ENCODE measurements at regions not wholly inside any gene's neighbourhood (a gene's known extent, or its start where the extent isn't known, plus 50 kb on each side); places are given as distances from the start of the nearest gene placed in this dataset.

- H3K36me3 ChIP-seq (ENCODE audit: insufficient read depth, insufficient read length, low read length): no peaks in the 10 kb centered on the region
These were observed 159.8 kb upstream of the ZRANB2 start for GRCh38 chr1:71240656-71241055.

GRCh38 chr1:71236503-71236902 lies 155.7 kb upstream of the ZRANB2 start:
- Histone ChIP-seq H3K9me3 (ENCODE audit: insufficient read depth, low read length) (no peaks in the 10 kb centered on the region), H3K27me3 (ENCODE audit: insufficient read depth, insufficient read length) (no peaks in the 10 kb centered on the region), H3K4me1 (ENCODE audit: insufficient read depth, insufficient read length) (no peaks in the 10 kb centered on the region), H3K36me3 (ENCODE audit: insufficient read depth, insufficient read length, low read length) (no peaks in the 10 kb centered on the region), H3K4me3 (ENCODE audit: insufficient read length, low read depth) (no peak overlapping the region), H3K9ac (ENCODE audit: insufficient read length, low read depth) (no peak overlapping the region)
- TF ChIP-seq SUZ12 (IDR thresholded peaks at IDR 0.05; ENCODE audit: extremely low read depth, insufficient read depth, insufficient read length) (no peak), YY1 (IDR thresholded peaks at IDR 0.05; ENCODE audit: insufficient read depth, insufficient read length) (no peak), ZNF274 (IDR thresholded peaks at IDR 0.05; ENCODE audit: low read depth, low read length) (no peak)
- no peak for DNase-seq (ENCODE audit: low read depth, low spot score)

More at GRCh38 chr1:71240656-71241055, 159.8 kb upstream of the ZRANB2 start:
- no peak for TF ChIP-seq YY1 (IDR thresholded peaks at IDR 0.05; ENCODE audit: insufficient read depth, insufficient read length)
- TF ChIP-seq ZNF274 (IDR thresholded peaks at IDR 0.05; ENCODE audit: low read depth, low read length): no peak
- no peak for TF ChIP-seq SUZ12 (IDR thresholded peaks at IDR 0.05; ENCODE audit: extremely low read depth, insufficient read depth, insufficient read length)
- no peaks in the 10 kb centered on the region for H3K27me3 ChIP-seq (ENCODE audit: insufficient read depth, insufficient read length)
- no peaks in the 10 kb centered on the region for H3K9me3 ChIP-seq (ENCODE audit: insufficient read depth, low read length)
- H3K4me3 ChIP-seq (ENCODE audit: insufficient read length, low read depth): no peak overlapping the region
- DNase-seq (ENCODE audit: low read depth, low spot score): no peak
- H3K9ac ChIP-seq (ENCODE audit: insufficient read length, low read depth): no peak overlapping the region
- no peaks in the 10 kb centered on the region for H3K4me1 ChIP-seq (ENCODE audit: insufficient read depth, insufficient read length)

GRCh38 chr1:71233645-71234044 lies 152.8 kb upstream of the ZRANB2 start:
- TF ChIP-seq YY1 (IDR thresholded peaks at IDR 0.05; ENCODE audit: insufficient read depth, insufficient read length) (no peak), ZNF274 (IDR thresholded peaks at IDR 0.05; ENCODE audit: low read depth, low read length) (no peak), SUZ12 (IDR thresholded peaks at IDR 0.05; ENCODE audit: extremely low read depth, insufficient read depth, insufficient read length) (no peak)
- no peak overlapping the region for H3K4me3 ChIP-seq (ENCODE audit: insufficient read length, low read depth)

GRCh38 chr1:71232786-71233185 lies 152.0 kb upstream of the ZRANB2 start:
- no peak for DNase-seq (ENCODE audit: low read depth, low spot score)
- TF ChIP-seq SUZ12 (IDR thresholded peaks at IDR 0.05; ENCODE audit: extremely low read depth, insufficient read depth, insufficient read length): no peak
- TF ChIP-seq YY1 (IDR thresholded peaks at IDR 0.05; ENCODE audit: insufficient read depth, insufficient read length): no peak

More at GRCh38 chr1:71233645-71234044, 152.8 kb upstream of the ZRANB2 start:
- H3K9me3 ChIP-seq (ENCODE audit: insufficient read depth, low read length): no peaks in the 10 kb centered on the region
- H3K27me3 ChIP-seq (ENCODE audit: insufficient read depth, insufficient read length): no peaks in the 10 kb centered on the region
- peaks cover 3% of the 10 kb centered on the region for H3K4me1 ChIP-seq (ENCODE audit: insufficient read depth, insufficient read length)
- no peak overlapping the region for H3K9ac ChIP-seq (ENCODE audit: insufficient read length, low read depth)
- no peaks in the 10 kb centered on the region for H3K36me3 ChIP-seq (ENCODE audit: insufficient read depth, insufficient read length, low read length)
- DNase-seq (ENCODE audit: low read depth, low spot score): no peak

GRCh38 chr1:71232166-71232763 lies 151.4 kb upstream of the ZRANB2 start:
- H3K9ac ChIP-seq (ENCODE audit: insufficient read length, low read depth): no peak overlapping the region
- no peaks in the 10 kb centered on the region for H3K27me3 ChIP-seq (ENCODE audit: insufficient read depth, insufficient read length)
- no peaks in the 10 kb centered on the region for H3K36me3 ChIP-seq (ENCODE audit: insufficient read depth, insufficient read length, low read length)
- no peak overlapping the region for H3K4me3 ChIP-seq (ENCODE audit: insufficient read length, low read depth)
- no peaks in the 10 kb centered on the region for H3K9me3 ChIP-seq (ENCODE audit: insufficient read depth, low read length)
- no peak for DNase-seq (ENCODE audit: low read depth, low spot score)
- no peak for TF ChIP-seq SUZ12 (IDR thresholded peaks at IDR 0.05; ENCODE audit: extremely low read depth, insufficient read depth, insufficient read length)
- TF ChIP-seq ZNF274 (IDR thresholded peaks at IDR 0.05; ENCODE audit: low read depth, low read length): no peak
- TF ChIP-seq YY1 (IDR thresholded peaks at IDR 0.05; ENCODE audit: insufficient read depth, insufficient read length): no peak
- peaks cover 4% of the 10 kb centered on the region for H3K4me1 ChIP-seq (ENCODE audit: insufficient read depth, insufficient read length)

More at GRCh38 chr1:71232786-71233185, 152.0 kb upstream of the ZRANB2 start:
- Histone ChIP-seq H3K36me3 (ENCODE audit: insufficient read depth, insufficient read length, low read length) (no peaks in the 10 kb centered on the region), H3K9me3 (ENCODE audit: insufficient read depth, low read length) (no peaks in the 10 kb centered on the region), H3K27me3 (ENCODE audit: insufficient read depth, insufficient read length) (no peaks in the 10 kb centered on the region), H3K4me3 (ENCODE audit: insufficient read length, low read depth) (no peak overlapping the region), H3K4me1 (ENCODE audit: insufficient read depth, insufficient read length) (peaks cover 4% of the 10 kb centered on the region), H3K9ac (ENCODE audit: insufficient read length, low read depth) (no peak overlapping the region)

GRCh38 chr1:71231751-71232150 lies 150.9 kb upstream of the ZRANB2 start:
- DNase-seq (ENCODE audit: low read depth, low spot score): no peak
- H3K9me3 ChIP-seq (ENCODE audit: insufficient read depth, low read length): no peaks in the 10 kb centered on the region
- peaks cover 4% of the 10 kb centered on the region for H3K4me1 ChIP-seq (ENCODE audit: insufficient read depth, insufficient read length)
- TF ChIP-seq SUZ12 (IDR thresholded peaks at IDR 0.05; ENCODE audit: extremely low read depth, insufficient read depth, insufficient read length) (no peak), YY1 (IDR thresholded peaks at IDR 0.05; ENCODE audit: insufficient read depth, insufficient read length) (no peak)
- no peaks in the 10 kb centered on the region for H3K27me3 ChIP-seq (ENCODE audit: insufficient read depth, insufficient read length)
- H3K4me3 ChIP-seq (ENCODE audit: insufficient read length, low read depth): no peak overlapping the region
- no peaks in the 10 kb centered on the region for H3K36me3 ChIP-seq (ENCODE audit: insufficient read depth, insufficient read length, low read length)
- H3K9ac ChIP-seq (ENCODE audit: insufficient read length, low read depth): no peak overlapping the region

GRCh38 chr1:71228742-71229365 lies 148.0 kb upstream of the ZRANB2 start:
- Histone ChIP-seq H3K9me3 (ENCODE audit: insufficient read depth, low read length) (no peaks in the 10 kb centered on the region), H3K9ac (ENCODE audit: insufficient read length, low read depth) (no peak overlapping the region), H3K27me3 (ENCODE audit: insufficient read depth, insufficient read length) (no peaks in the 10 kb centered on the region), H3K36me3 (ENCODE audit: insufficient read depth, insufficient read length, low read length) (no peaks in the 10 kb centered on the region), H3K4me1 (ENCODE audit: insufficient read depth, insufficient read length) (peaks cover 4% of the 10 kb centered on the region), H3K4me3 (ENCODE audit: insufficient read length, low read depth) (no peak overlapping the region)
- DNase-seq (ENCODE audit: low read depth, low spot score): peak; percentile 15
- TF ChIP-seq ZNF274 (IDR thresholded peaks at IDR 0.05; ENCODE audit: low read depth, low read length) (no peak), SUZ12 (IDR thresholded peaks at IDR 0.05; ENCODE audit: extremely low read depth, insufficient read depth, insufficient read length) (no peak), YY1 (IDR thresholded peaks at IDR 0.05; ENCODE audit: insufficient read depth, insufficient read length) (no peak)
